SK-N-SH (cell line): ENCODE measurements at regions not wholly inside any gene's neighbourhood (a gene's known extent, or its start where the extent isn't known, plus 50 kb on each side); places are given as distances from the start of the nearest gene placed in this dataset.

Experiments
- CTCF ChIA-PET: fragments of 300-600, 350-600 bp; formaldehyde crosslinking; extraction: SDS; loops from one replicate; lab custom pipeline; 2021; lab: Yijun Ruan, JAX
- POLR2A ChIA-PET: fragments of 350-600 bp; sonication (Branson Sonifier 250); formaldehyde crosslinking; extraction: SDS; loops from one replicate; lab custom pipeline; 2020; ENCODE audit warnings: antibody characterized with exemption, inconsistent platforms; lab: Yijun Ruan, JAX
- DNase-seq: peaks from one replicate; pipeline ENCODE4 v3.0.0; 2012
- H2AFZ ChIP-seq: fragments of 200-600 bp; sonication (generic); 2 replicates; pipeline ENCODE4 v1.8.1; 2016; ENCODE audit warnings: antibody characterized with exemption, mild to moderate bottlenecking, low read depth
- H3F3A ChIP-seq: fragments of 200-600 bp; sonication (generic); replicated peaks from 2 replicates; pipeline ENCODE3; 2016; ENCODE audit warnings: antibody characterized with exemption, mild to moderate bottlenecking; ENCODE audit not compliant: insufficient read depth
- H3K27ac ChIP-seq, 2 experiments: fragments of 200-500 bp in 1 of 2; fragments of 200-600 bp in 1 of 2; sonication (Bioruptor generic) in 1 of 2; sonication (generic), shearing (Covaris generic) in 1 of 2; 2 replicates each; pipeline versions ENCODE4 v1.5.1 to v1.6.1; 2014 to 2016; ENCODE audit warnings: low read depth in 2 of 2, inconsistent platforms in 1 of 2, low read length in 1 of 2, mild to moderate bottlenecking in 1 of 2, mixed read lengths in 1 of 2
- H3K27me3 ChIP-seq: fragments of 200-600 bp; sonication (generic), shearing (Covaris generic); 2 replicates; pipeline ENCODE4 v1.6.1; 2016; ENCODE audit warnings: mixed run types; ENCODE audit not compliant: insufficient read depth
- H3K36me3 ChIP-seq, 2 experiments: fragments of 200-500 bp in 1 of 2; fragments of 200-600 bp in 1 of 2; sonication (Bioruptor generic) in 1 of 2; sonication (generic) in 1 of 2; replicated peaks in 1 of 2; 2 replicates each; pipeline versions ENCODE3 to v1.5.1; 2014 to 2016; ENCODE audit warnings: low read length in 1 of 2, mild to moderate bottlenecking in 1 of 2; ENCODE audit not compliant: insufficient read depth in 2 of 2, control insufficient read depth in 1 of 2
- H3K4me1 ChIP-seq, 2 experiments: fragments of 200-500 bp in 1 of 2; fragments of 200-600 bp in 1 of 2; sonication (Bioruptor generic) in 1 of 2; sonication (generic), shearing (Covaris generic) in 1 of 2; 2 replicates each; pipeline versions ENCODE4 v1.5.1 to v1.6.1; 2014 to 2016; ENCODE audit warnings: low read depth in 1 of 2, low read length in 1 of 2, mixed run types in 1 of 2; ENCODE audit not compliant: insufficient read depth in 2 of 2, control insufficient read depth in 1 of 2
- H3K4me2 ChIP-seq: fragments of 200-600 bp; sonication (generic), shearing (Covaris generic); 2 replicates; pipeline ENCODE4 v1.6.1; 2017; ENCODE audit warnings: mixed run types
- H3K4me3 ChIP-seq, 2 experiments: fragments of 200-500 bp in 1 of 2; fragments of 200-600 bp in 1 of 2; sonication (Bioruptor generic) in 1 of 2; sonication (generic), shearing (Covaris generic) in 1 of 2; 2 replicates each; pipeline versions ENCODE4 v1.5.1 to v1.8.1; 2014 to 2016; ENCODE audit warnings: low read depth in 2 of 2, inconsistent platforms in 1 of 2, low read length in 1 of 2, mild to moderate bottlenecking in 1 of 2, mixed read lengths in 1 of 2, moderate library complexity in 1 of 2
- H3K79me2 ChIP-seq: fragments of 200-600 bp; sonication (generic); 2 replicates; pipeline ENCODE4 v1.8.1; 2017; ENCODE audit warnings: mild to moderate bottlenecking; ENCODE audit not compliant: insufficient read depth
- H3K9ac ChIP-seq: fragments of 200-600 bp; sonication (generic); 2 replicates; pipeline ENCODE4 v1.6.1; 2017; ENCODE audit warnings: mixed run types
- H3K9me2 ChIP-seq: fragments of 200-600 bp; sonication (generic); 2 replicates; pipeline ENCODE4 v1.6.1; 2017; ENCODE audit warnings: mixed run types
- H3K9me3 ChIP-seq: fragments of 200-600 bp; sonication (generic); 2 replicates; pipeline ENCODE4 v1.6.1; 2017; ENCODE audit warnings: mixed run types, mild to moderate bottlenecking, moderate library complexity
- H4K20me1 ChIP-seq: fragments of 200-600 bp; sonication (generic); 2 replicates; pipeline ENCODE4 v1.6.1; 2017; ENCODE audit warnings: mild to moderate bottlenecking, mixed run types; ENCODE audit not compliant: insufficient read depth
- ELF1 ChIP-seq: IDR thresholded peaks from 2 replicates; pipeline ENCODE4 v1.4.0; 2012
- EP300 ChIP-seq, 2 experiments: IDR thresholded peaks; 2 replicates each; pipeline versions ENCODE4 v1.4.0 to v1.6.1; 2012; ENCODE audit warnings: borderline replicate concordance in 1 of 2, low read depth in 1 of 2, low read length in 1 of 2
- FOSL2 ChIP-seq: IDR thresholded peaks from 2 replicates; pipeline ENCODE4 v1.4.0; 2012; ENCODE audit warnings: low read depth, mild to moderate bottlenecking, moderate library complexity, borderline replicate concordance
- GATA2 ChIP-seq: sonication (generic); formaldehyde crosslinking; IDR thresholded peaks from 2 replicates; pipeline ENCODE4 v1.5.0; 2020; ENCODE audit warnings: mild to moderate bottlenecking, missing genetic modification reagents
- MAX ChIP-seq: IDR thresholded peaks from 2 replicates; pipeline ENCODE4 v1.4.0; 2012; ENCODE audit warnings: low read depth
- MEF2A ChIP-seq: IDR thresholded peaks from 2 replicates; pipeline ENCODE4 v1.4.0; 2012; ENCODE audit warnings: low read depth, borderline replicate concordance
- MXI1 ChIP-seq: IDR thresholded peaks from 2 replicates; pipeline ENCODE4 v1.6.1; 2012; ENCODE audit warnings: mild to moderate bottlenecking, low read depth, low read length, improper control_type of control experiment
- NFIC ChIP-seq: IDR thresholded peaks from 2 replicates; pipeline ENCODE4 v1.4.0; 2012; ENCODE audit warnings: borderline replicate concordance
- NRF1 ChIP-seq: IDR thresholded peaks from 2 replicates; pipeline ENCODE4 v1.6.1; 2012; ENCODE audit warnings: low read depth, mild to moderate bottlenecking, low read length
- PBX3 ChIP-seq: IDR thresholded peaks from 2 replicates; pipeline ENCODE4; 2012
- POLR2AphosphoS5 ChIP-seq: IDR thresholded peaks from 2 replicates; pipeline ENCODE4 v1.6.1; 2012; ENCODE audit warnings: low read depth, low read length
- RCOR1 ChIP-seq: fragments of 150-350 bp; IDR thresholded peaks from 2 replicates; pipeline ENCODE4 v1.6.1; 2017; ENCODE audit warnings: antibody characterized with exemption, low read length
- RFX5 ChIP-seq: IDR thresholded peaks from 2 replicates; pipeline ENCODE4 v1.6.1; 2012; ENCODE audit warnings: mild to moderate bottlenecking, improper control_type of control experiment, low read length
- RXRA ChIP-seq: IDR thresholded peaks from 2 replicates; pipeline ENCODE4 v1.4.0; 2012; ENCODE audit warnings: low read depth, mild to moderate bottlenecking, borderline replicate concordance
- SIN3A ChIP-seq: IDR thresholded peaks from 2 replicates; pipeline ENCODE4 v1.6.1; 2012; ENCODE audit warnings: low read depth, mild to moderate bottlenecking, low read length, moderate library complexity, borderline replicate concordance
- SMC3 ChIP-seq: IDR thresholded peaks from 2 replicates; pipeline ENCODE4 v1.6.1; 2012; ENCODE audit warnings: low read depth, low read length, improper control_type of control experiment
- TCF12 ChIP-seq: IDR thresholded peaks from 2 replicates; pipeline ENCODE4 v1.4.0; 2012
- USF1 ChIP-seq: IDR thresholded peaks from 2 replicates; pipeline ENCODE4 v1.4.0; 2012; ENCODE audit warnings: low read depth, borderline replicate concordance
- USF2 ChIP-seq: fragments of 150-350 bp; IDR thresholded peaks from 2 replicates; pipeline ENCODE4 v1.6.1; 2017; ENCODE audit warnings: antibody characterized with exemption, low read length, low read depth, borderline replicate concordance
- YY1 ChIP-seq: IDR thresholded peaks from 2 replicates; pipeline ENCODE4 v1.4.0; 2012; ENCODE audit warnings: low read depth, mild to moderate bottlenecking
- WGBS: methylation state at CpG from one replicate; pipeline ENCODE4 v1.1.6; 2017; ENCODE audit warnings: low lambda C conversion rate; 5-methylcytosine and 5-hydroxymethylcytosine counted together

- no peaks in the 10 kb centered on the region for H3K9me3 ChIP-seq
- DNase-seq = no peak
- no peak overlapping the region for H3K4me2 ChIP-seq
- TF ChIP-seq NRF1 = no peak
- TF ChIP-seq FOSL2 = no peak
- TF ChIP-seq YY1 = no peak
- TF ChIP-seq MEF2A = no peak
- no peak for TF ChIP-seq USF1
- no peak for TF ChIP-seq EP300 (IDR thresholded peaks at IDR 0.05; ENCODE audit: borderline replicate concordance in 1 of 2, low read depth in 1 of 2, low read length in 1 of 2)
- no peak for TF ChIP-seq USF2
- TF ChIP-seq RXRA = no peak
- TF ChIP-seq TCF12 = no peak
- TF ChIP-seq MAX = no peak
- no peak for TF ChIP-seq GATA2
- no peak for TF ChIP-seq PBX3
- no peak for TF ChIP-seq ELF1
- no peak for TF ChIP-seq SMC3
- no peak for TF ChIP-seq MXI1
- TF ChIP-seq RFX5 = no peak
- TF ChIP-seq RCOR1 = no peak
- no peak overlapping the region for H3K9ac ChIP-seq
- no peaks in the 10 kb centered on the region for H3F3A ChIP-seq
- no peaks in the 10 kb centered on the region for H4K20me1 ChIP-seq
- H3K4me3 ChIP-seq = no peak overlapping the region
- H3K27ac ChIP-seq = no peak overlapping the region
- H2AFZ ChIP-seq = no peak overlapping the region
- H3K9me2 ChIP-seq = no peaks in the 10 kb centered on the region
- peaks cover 0 to 4% of the 10 kb centered on the region in 2 experiments; a peak in 1 of 4 replicates for H3K4me1 ChIP-seq
- no peaks in the 10 kb centered on the region for H3K27me3 ChIP-seq
- no peaks in the 10 kb centered on the region for H3K79me2 ChIP-seq
- POLR2A ChIA-PET = no interaction called here
- CTCF ChIA-PET = no interaction called here
- no peaks in the 10 kb centered on the region for H3K36me3 ChIP-seq
- 45% methylated on average over 6 of the region's 6 CpGs for WGBS
Observed at GRCh38 chr2:8403876-8404275, 278.0 kb upstream of the ID2 start.

- no peak overlapping the region for H3K27ac ChIP-seq
- H3K27me3 ChIP-seq = no peaks in the 10 kb centered on the region
- ChIA-PET POLR2A (no interaction called here), CTCF (no interaction called here)
- no peak overlapping the region for H3K9ac ChIP-seq
- no peaks in the 10 kb centered on the region for H4K20me1 ChIP-seq
- no peaks in the 10 kb centered on the region for H3K36me3 ChIP-seq
- H3F3A ChIP-seq = no peaks in the 10 kb centered on the region
- TF ChIP-seq NFIC (no peak), GATA2 (no peak), YY1 (no peak), POLR2AphosphoS5 (no peak), SIN3A (no peak), MAX (no peak), SMC3 (no peak)
- H3K4me2 ChIP-seq = no peak overlapping the region
- H3K4me1 ChIP-seq = peaks cover 0 to 4% of the 10 kb centered on the region in 2 experiments; a peak in 1 of 4 replicates
- no peaks in the 10 kb centered on the region for H3K79me2 ChIP-seq
- no peaks in the 10 kb centered on the region for H3K9me2 ChIP-seq
- no peak for DNase-seq
- no peaks in the 10 kb centered on the region for H3K9me3 ChIP-seq
- no peak overlapping the region for H2AFZ ChIP-seq
- no peak overlapping the region for H3K4me3 ChIP-seq
- WGBS = 64% methylated on average over 3 of the region's 3 CpGs
Observed at GRCh38 chr2:8405334-8405733, 276.5 kb upstream of the ID2 start.
